ENCODE measurements at regions not wholly inside any gene's neighbourhood (a gene's known extent, or its start where the extent isn't known, plus 50 kb on each side); places are given as distances from the start of the nearest gene placed in this dataset.

GRCh38 chr10:70939441-70940003 lies 51.2 kb upstream of the PCBD1 start:
- no peak for DNase-seq (ENCODE audit: low read depth, low spot score)
- no peak overlapping the region for H3K4me3 ChIP-seq (ENCODE audit: low read length)

GRCh38 chr10:70940834-70941568 lies 52.6 kb upstream of the PCBD1 start:
- no peak overlapping the region for H3K4me3 ChIP-seq (ENCODE audit: low read length)
- no peak for DNase-seq (ENCODE audit: low read depth, low spot score)

- DNase-seq (ENCODE audit: low read depth, low spot score), result no peak
- no peak overlapping the region for H3K4me3 ChIP-seq (ENCODE audit: low read length)
These were observed 53.8 kb upstream of the PCBD1 start for GRCh38 chr10:70942125-70942524.

GRCh38 chr10:70942725-70943124 lies 54.4 kb upstream of the PCBD1 start:
- no peak for DNase-seq (ENCODE audit: low read depth, low spot score)
- H3K4me3 ChIP-seq (ENCODE audit: low read length), result no peak overlapping the region

GRCh38 chr10:70943249-70943648 lies 54.9 kb upstream of the PCBD1 start:
- DNase-seq (ENCODE audit: low read depth, low spot score), result no peak
- no peak overlapping the region for H3K4me3 ChIP-seq (ENCODE audit: low read length)

GRCh38 chr10:70943841-70944466 lies 55.6 kb upstream of the PCBD1 start:
- no peak for DNase-seq (ENCODE audit: low read depth, low spot score)
- no peak overlapping the region for H3K4me3 ChIP-seq (ENCODE audit: low read length)

GRCh38 chr10:70950037-70950436 lies 61.7 kb upstream of the PCBD1 start:
- H3K4me3 ChIP-seq (ENCODE audit: low read length), result no peak overlapping the region
- DNase-seq (ENCODE audit: low read depth, low spot score), result no peak

- H3K4me3 ChIP-seq (ENCODE audit: low read length), result no peak overlapping the region
- DNase-seq (ENCODE audit: low read depth, low spot score), result no peak
These were observed 62.4 kb upstream of the PCBD1 start for GRCh38 chr10:70950801-70951200.

- DNase-seq (ENCODE audit: low read depth, low spot score), result no peak
- no peak overlapping the region for H3K4me3 ChIP-seq (ENCODE audit: low read length)
These were observed 64.0 kb upstream of the PCBD1 start for GRCh38 chr10:70952401-70952800.

GRCh38 chr10:70952921-70953320 lies 64.6 kb upstream of the PCBD1 start:
- no peak overlapping the region for H3K4me3 ChIP-seq (ENCODE audit: low read length)
- no peak for DNase-seq (ENCODE audit: low read depth, low spot score)

GRCh38 chr10:70954381-70955176 lies 66.2 kb upstream of the PCBD1 start:
- no peak for DNase-seq (ENCODE audit: low read depth, low spot score)
- no peak overlapping the region for H3K4me3 ChIP-seq (ENCODE audit: low read length)

GRCh38 chr10:70956029-70956759 lies 67.8 kb upstream of the PCBD1 start:
- DNase-seq (ENCODE audit: low read depth, low spot score), result no peak
- H3K4me3 ChIP-seq (ENCODE audit: low read length), result no peak overlapping the region

- DNase-seq (ENCODE audit: low read depth, low spot score), result no peak
These were observed 70.0 kb upstream of the PCBD1 start for GRCh38 chr10:70958396-70958795.

GRCh38 chr10:70960316-70960715 lies 72.0 kb upstream of the PCBD1 start:
- H3K4me3 ChIP-seq (ENCODE audit: low read length), result no peak overlapping the region
- no peak for DNase-seq (ENCODE audit: low read depth, low spot score)

More at GRCh38 chr10:70958396-70958795, 70.0 kb upstream of the PCBD1 start:
- no peak overlapping the region for H3K4me3 ChIP-seq (ENCODE audit: low read length)

- no peak for DNase-seq (ENCODE audit: low read depth, low spot score)
- H3K4me3 ChIP-seq (ENCODE audit: low read length), result no peak overlapping the region
These were observed 72.6 kb upstream of the PCBD1 start for GRCh38 chr10:70960783-70961570.

- no peak for DNase-seq (ENCODE audit: low read depth, low spot score)
- no peak overlapping the region for H3K4me3 ChIP-seq (ENCODE audit: low read length)
These were observed 74.3 kb upstream of the PCBD1 start for GRCh38 chr10:70962686-70963085.

- H3K4me3 ChIP-seq (ENCODE audit: low read length), result no peak overlapping the region
- DNase-seq (ENCODE audit: low read depth, low spot score), result no peak
These were observed 74.9 kb upstream of the PCBD1 start for GRCh38 chr10:70963271-70963670.

GRCh38 chr10:70964245-70964644 lies 75.9 kb upstream of the PCBD1 start:
- no peak for DNase-seq (ENCODE audit: low read depth, low spot score)
- no peak overlapping the region for H3K4me3 ChIP-seq (ENCODE audit: low read length)

Data from Jurkat, Clone E6-1 (cell line).